ENCODE measurements at regions not wholly inside any gene's neighbourhood (a gene's known extent, or its start where the extent isn't known, plus 50 kb on each side); places are given as distances from the start of the nearest gene placed in this dataset.

DNA sequence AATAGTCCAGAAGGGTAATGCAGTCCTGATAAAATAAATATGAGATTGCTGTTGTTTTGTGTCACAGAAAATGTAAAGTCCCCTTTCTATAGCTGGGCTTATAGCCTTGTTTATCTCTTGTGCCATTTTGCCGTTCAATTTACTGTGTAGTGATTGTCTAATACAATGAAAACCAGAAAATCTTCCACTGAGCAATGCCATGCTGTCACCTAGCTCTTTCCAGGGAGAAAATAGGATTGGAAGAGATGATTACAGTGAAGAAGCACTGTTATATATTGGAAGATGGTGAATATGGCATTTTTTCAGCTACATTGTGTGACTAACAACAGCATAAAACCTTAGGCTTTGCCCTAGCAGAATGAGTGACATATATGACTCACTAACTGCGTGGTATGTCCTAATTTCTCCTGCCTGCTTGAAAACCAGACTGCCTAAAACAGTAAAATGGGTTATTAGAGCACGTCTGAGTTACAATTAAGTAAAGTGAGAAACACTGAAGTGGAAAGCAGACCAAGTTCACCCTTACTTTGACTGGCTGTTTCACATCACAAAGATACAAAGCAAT, 332.4 kb upstream of the ZP4 start:
- Histone ChIP-seq H3K4me2 (no peak overlapping the region), H3K27me3 (no peaks in the 10 kb centered on the region), H3K4me3 (no peak overlapping the region), H3K9ac (no peak overlapping the region), H3K4me1 (no peaks in the 10 kb centered on the region), H3K36me3 (no peaks in the 10 kb centered on the region), H3K9me3 (no peaks in the 10 kb centered on the region), H3K27ac (no peak overlapping the region), H4K20me1 (no peaks in the 10 kb centered on the region)
- TF ChIP-seq Cebpa-rat (IDR thresholded peaks at IDR 0.05): no peak

- no peak overlapping the region for H3K9ac ChIP-seq
- no peak for TF ChIP-seq Cebpa-rat (IDR thresholded peaks at IDR 0.05)
- H3K4me1 ChIP-seq: no peaks in the 10 kb centered on the region
- H3K9me3 ChIP-seq: no peaks in the 10 kb centered on the region
- no peak overlapping the region for H3K4me3 ChIP-seq
- no peaks in the 10 kb centered on the region for H3K36me3 ChIP-seq
- H3K27ac ChIP-seq: no peak overlapping the region
- H3K27me3 ChIP-seq: no peaks in the 10 kb centered on the region
- no peak overlapping the region for H3K4me2 ChIP-seq
- no peaks in the 10 kb centered on the region for H4K20me1 ChIP-seq
Observed at GRCh38 chr1:238221738-238222137, 331.0 kb upstream of the ZP4 start.

DNA sequence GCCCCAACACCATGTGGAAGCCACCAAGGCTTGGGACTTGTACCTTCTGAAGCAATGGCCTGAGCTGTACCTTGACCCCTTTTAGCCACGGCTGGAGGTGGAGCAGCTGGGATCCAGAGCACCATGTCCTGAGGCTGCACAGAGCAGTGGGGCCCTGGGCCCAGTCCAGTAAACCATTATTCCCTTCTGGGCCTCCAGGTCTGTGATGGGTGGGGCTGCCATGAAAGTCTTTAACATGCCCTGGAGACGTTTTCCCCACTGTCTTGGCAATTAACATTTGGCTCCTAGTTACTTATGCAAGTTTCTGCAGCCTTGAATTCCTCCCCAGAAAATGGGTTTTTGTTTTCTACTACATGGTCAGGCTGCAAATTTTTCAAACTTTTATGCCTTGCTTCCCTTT, 323.7 kb upstream of the ZP4 start:
- no peaks in the 10 kb centered on the region for H3K4me1 ChIP-seq
- no peak overlapping the region for H3K27ac ChIP-seq
- H3K9ac ChIP-seq: no peak overlapping the region
- H3K27me3 ChIP-seq: no peaks in the 10 kb centered on the region
- H4K20me1 ChIP-seq: no peaks in the 10 kb centered on the region
- no peak overlapping the region for H3K4me2 ChIP-seq
- H3K36me3 ChIP-seq: no peaks in the 10 kb centered on the region
- no peaks in the 10 kb centered on the region; the same call in 1 of the 2 replicates for H3K9me3 ChIP-seq
- TF ChIP-seq Cebpa-rat (IDR thresholded peaks at IDR 0.05): no peak
- no peak overlapping the region for H3K4me3 ChIP-seq

- Histone ChIP-seq H3K27ac (no peak overlapping the region), H3K4me2 (no peak overlapping the region), H3K4me3 (no peak overlapping the region), H3K4me1 (no peaks in the 10 kb centered on the region), H3K9me3 (no peaks in the 10 kb centered on the region; the same call in 1 of the 2 replicates), H3K27me3 (no peaks in the 10 kb centered on the region), H3K9ac (no peak overlapping the region), H4K20me1 (no peaks in the 10 kb centered on the region), H3K36me3 (no peaks in the 10 kb centered on the region)
- TF ChIP-seq Cebpa-rat (IDR thresholded peaks at IDR 0.05): no peak
Observed at GRCh38 chr1:238205045-238205662, 314.4 kb upstream of the ZP4 start.

DNA sequence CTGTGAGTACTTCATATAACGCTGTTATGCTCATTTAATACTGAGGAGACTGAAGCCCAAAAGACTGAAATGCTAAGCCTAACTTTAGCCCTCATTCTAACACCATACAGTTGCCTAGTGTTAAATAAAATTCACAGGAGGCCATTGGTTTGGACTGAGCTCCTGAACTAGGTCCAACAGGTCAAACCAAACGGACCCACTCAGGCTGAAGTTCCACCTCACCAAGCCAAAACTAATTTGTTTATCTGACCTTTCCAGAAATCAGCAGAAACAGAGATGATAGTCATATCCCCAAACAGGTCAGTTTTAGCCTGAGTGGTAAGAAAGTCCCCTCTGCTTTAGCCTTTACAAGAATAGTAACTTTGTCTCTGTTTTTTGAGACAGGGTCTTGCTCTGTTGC, 311.3 kb upstream of the ZP4 start:
- Histone ChIP-seq H3K4me1 (no peaks in the 10 kb centered on the region), H3K9ac (no peak overlapping the region), H3K36me3 (no peaks in the 10 kb centered on the region), H3K4me3 (no peak overlapping the region), H3K4me2 (no peak overlapping the region), H4K20me1 (no peaks in the 10 kb centered on the region), H3K9me3 (no peaks in the 10 kb centered on the region; the same call in 1 of the 2 replicates), H3K27ac (no peak overlapping the region), H3K27me3 (no peaks in the 10 kb centered on the region)
- TF ChIP-seq Cebpa-rat (IDR thresholded peaks at IDR 0.05): no peak

DNA sequence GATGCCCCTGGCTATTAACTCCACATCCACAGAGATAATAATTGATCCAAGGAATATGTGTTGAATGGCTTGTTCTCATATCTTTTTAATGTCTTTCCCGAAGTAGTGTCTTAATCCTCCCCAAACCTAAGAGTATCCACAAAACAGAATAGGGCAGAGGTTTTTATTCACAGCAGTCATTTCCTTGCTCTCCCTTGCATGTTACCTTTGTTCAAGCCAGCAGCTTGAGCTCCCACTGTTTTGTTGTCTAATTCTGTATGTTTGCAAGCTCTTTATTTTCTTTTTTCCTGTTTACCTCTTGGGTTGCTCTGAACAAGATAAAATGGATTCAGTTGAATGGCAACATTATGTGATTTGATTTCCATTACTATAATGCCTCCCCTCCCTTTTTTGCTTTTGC, 308.6 kb upstream of the ZP4 start:
- Histone ChIP-seq H4K20me1 (no peaks in the 10 kb centered on the region), H3K4me3 (no peak overlapping the region), H3K4me2 (no peak overlapping the region), H3K27ac (no peak overlapping the region), H3K4me1 (no peaks in the 10 kb centered on the region), H3K27me3 (no peaks in the 10 kb centered on the region), H3K9ac (no peak overlapping the region), H3K9me3 (no peaks in the 10 kb centered on the region; the same call in 1 of the 2 replicates), H3K36me3 (no peaks in the 10 kb centered on the region)
- no peak for TF ChIP-seq Cebpa-rat (IDR thresholded peaks at IDR 0.05)

DNA sequence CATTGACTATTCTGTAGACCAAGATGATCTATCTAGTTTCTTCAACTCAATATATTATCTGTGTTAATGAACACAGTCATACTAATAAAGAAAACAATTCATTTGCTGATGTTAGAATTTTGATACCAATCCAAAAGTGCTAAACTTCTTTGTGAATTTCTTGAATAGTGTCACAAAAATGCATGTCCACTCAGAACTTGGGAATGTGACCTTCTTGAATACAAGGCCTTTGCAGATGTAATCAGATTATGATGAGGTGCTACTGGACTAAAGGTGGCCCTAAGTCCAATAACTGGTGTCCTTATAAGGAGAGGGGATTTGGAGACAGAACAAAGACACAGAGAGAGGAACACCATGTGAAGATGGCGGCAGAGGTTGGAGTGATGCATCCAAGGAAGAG, 305.8 kb upstream of the ZP4 start:
- Histone ChIP-seq H4K20me1 (no peaks in the 10 kb centered on the region), H3K4me3 (no peak overlapping the region), H3K27ac (no peak overlapping the region), H3K27me3 (no peaks in the 10 kb centered on the region), H3K4me1 (no peaks in the 10 kb centered on the region), H3K4me2 (no peak overlapping the region), H3K36me3 (no peaks in the 10 kb centered on the region), H3K9me3 (no peaks in the 10 kb centered on the region), H3K9ac (no peak overlapping the region)
- TF ChIP-seq Cebpa-rat (IDR thresholded peaks at IDR 0.05): no peak

DNA sequence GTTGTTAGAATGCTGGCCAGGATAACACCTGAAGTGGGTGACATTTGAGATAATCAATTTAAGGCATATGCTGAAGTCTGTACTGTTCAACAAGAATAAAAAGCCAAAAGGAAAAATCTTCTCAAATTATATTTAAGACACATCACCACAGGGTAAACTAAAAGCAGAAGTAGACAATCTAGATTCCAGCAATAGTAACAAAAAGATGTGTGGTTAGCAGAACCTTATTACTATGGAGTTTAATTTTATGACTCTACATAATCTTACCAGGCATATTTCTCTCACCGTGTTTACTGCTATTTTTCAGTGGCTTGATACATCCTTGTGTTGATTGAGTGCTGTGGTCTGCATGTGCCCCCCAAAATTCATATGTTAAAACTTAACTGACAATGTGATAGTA, 300.4 kb upstream of the ZP4 start:
- H3K4me2 ChIP-seq: no peak overlapping the region
- H3K9ac ChIP-seq: no peak overlapping the region
- H3K27ac ChIP-seq: no peak overlapping the region
- TF ChIP-seq Cebpa-rat (IDR thresholded peaks at IDR 0.05): no peak
- no peaks in the 10 kb centered on the region for H3K36me3 ChIP-seq
- H3K9me3 ChIP-seq: no peaks in the 10 kb centered on the region
- H3K4me3 ChIP-seq: no peak overlapping the region
- no peaks in the 10 kb centered on the region for H3K27me3 ChIP-seq
- H4K20me1 ChIP-seq: no peaks in the 10 kb centered on the region
- no peaks in the 10 kb centered on the region; the same call in 1 of the 2 replicates for H3K4me1 ChIP-seq

DNA sequence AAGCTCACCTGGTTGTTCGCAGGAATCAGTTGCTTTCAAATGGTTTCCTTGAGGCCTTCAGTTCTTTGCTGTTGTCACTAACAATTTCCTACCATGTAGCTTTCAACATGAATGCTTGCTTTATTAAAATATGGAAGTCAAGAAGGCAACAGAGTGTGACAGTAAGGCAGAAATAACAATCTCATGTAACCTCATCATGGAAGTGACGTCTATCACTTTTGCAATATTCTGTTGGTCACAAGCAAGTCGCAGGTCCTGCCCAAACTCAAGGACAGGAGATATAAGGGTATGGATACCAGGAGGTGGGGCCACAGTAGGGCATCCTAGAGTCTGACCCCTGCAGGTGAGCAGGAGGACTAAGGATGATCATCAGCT, 296.8 kb upstream of the ZP4 start:
- no peak overlapping the region for H3K9ac ChIP-seq
- no peaks in the 10 kb centered on the region for H4K20me1 ChIP-seq
- H3K36me3 ChIP-seq: no peaks in the 10 kb centered on the region
- no peaks in the 10 kb centered on the region for H3K27me3 ChIP-seq
- H3K4me3 ChIP-seq: no peak overlapping the region
- H3K4me1 ChIP-seq: no peaks in the 10 kb centered on the region; the same call in 1 of the 2 replicates
- no peak overlapping the region for H3K27ac ChIP-seq
- H3K9me3 ChIP-seq: no peaks in the 10 kb centered on the region
- no peak overlapping the region for H3K4me2 ChIP-seq
- no peak for TF ChIP-seq Cebpa-rat (IDR thresholded peaks at IDR 0.05)

DNA sequence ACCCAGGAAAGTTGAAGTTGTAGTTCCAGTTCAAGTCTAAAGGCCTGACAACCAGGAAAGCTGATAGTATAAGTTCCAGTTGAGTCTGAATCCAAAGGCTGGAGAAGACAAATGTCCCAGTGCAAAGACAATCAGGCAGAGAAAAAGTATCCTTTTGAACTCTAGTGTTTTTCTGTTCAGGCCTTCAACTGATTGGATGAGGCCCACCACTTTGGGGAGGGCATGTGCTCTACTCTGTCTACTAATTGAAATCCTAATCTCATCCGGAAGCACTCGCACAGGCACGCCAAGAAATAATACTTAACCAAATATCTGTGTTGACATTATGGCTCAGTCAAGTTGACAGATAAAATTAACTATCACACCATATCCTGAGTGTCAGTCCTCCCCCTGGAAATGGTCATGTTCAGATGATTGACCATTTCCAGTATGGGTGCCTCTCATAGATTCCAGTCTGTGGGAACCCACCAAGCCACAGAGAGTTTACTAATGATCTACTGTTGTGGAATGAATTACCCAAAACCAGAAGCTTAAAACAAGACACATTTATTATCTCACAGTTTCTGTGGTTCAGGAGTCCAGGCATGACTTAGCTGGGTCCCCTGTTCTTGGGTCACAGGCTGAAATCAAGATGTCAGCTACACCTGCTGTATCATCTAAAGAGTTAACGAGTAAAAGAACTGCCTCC, 296.3 kb upstream of the ZP4 start:
- Histone ChIP-seq H3K27me3 (no peaks in the 10 kb centered on the region), H3K4me3 (no peak overlapping the region), H4K20me1 (no peaks in the 10 kb centered on the region), H3K27ac (no peak overlapping the region), H3K4me2 (no peak overlapping the region), H3K4me1 (no peaks in the 10 kb centered on the region; the same call in 1 of the 2 replicates), H3K9me3 (no peaks in the 10 kb centered on the region), H3K9ac (no peak overlapping the region), H3K36me3 (no peaks in the 10 kb centered on the region)
- TF ChIP-seq Cebpa-rat (IDR thresholded peaks at IDR 0.05): no peak

All from BLaER1 (cell line).